Sciatic nerve (tissue), 2 donors: ENCODE measurements at regions not wholly inside any gene's neighbourhood (a gene's known extent, or its start where the extent isn't known, plus 50 kb on each side); places are given as distances from the start of the nearest gene placed in this dataset.

ENCODE experiments used
- ATAC-seq: fragments of 200-7000 bp; cut with Tn5 transposase; one replicate; pipeline ENCODE4 v1.9.1; 2020; ENCODE audit warnings: mild to moderate bottlenecking, moderate library complexity
- DNase-seq: peaks from one replicate; pipeline ENCODE4 v3.0.0-alpha.2; 2020; ENCODE audit warnings: low spot score
- intact Hi-C: fragments of 100-400 bp; cut with DNase I; formaldehyde crosslinking; loops from one replicate; pipeline ENCODE4 v1.14.2; 2022
- donor health status: DM: no; HTN: no; CAD: no.
- donor health status: DM: no; HTN: no; CAD: no.

GRCh38 chr2:4408321-4408720 lies 704.9 kb downstream of the DCDC2C start:
- intact Hi-C loops: no loop called here
- DNase-seq (no peak), ATAC-seq (no peak)

GRCh38 chr2:4412637-4413187 lies 709.3 kb downstream of the DCDC2C start:
- no peak for ATAC-seq
- intact Hi-C loops: no loop called here
- no peak for DNase-seq

GRCh38 chr2:4415171-4415570 lies 711.8 kb downstream of the DCDC2C start:
- intact Hi-C loops: no loop called here
- DNase-seq (no peak), ATAC-seq (no peak)

- intact Hi-C loops: no loop called here
- DNase-seq (no peak), ATAC-seq (no peak)
Measured at GRCh38 chr2:4415810-4416413, 712.5 kb downstream of the DCDC2C start.

- ATAC-seq (no peak), DNase-seq (no peak)
- intact Hi-C loops: no loop called here
Measured at GRCh38 chr2:4416431-4416830, 713.1 kb downstream of the DCDC2C start.

- intact Hi-C loops: no loop called here
- ATAC-seq (no peak), DNase-seq (no peak)
Measured at GRCh38 chr2:4417771-4418170, 714.4 kb downstream of the DCDC2C start.

DNA sequence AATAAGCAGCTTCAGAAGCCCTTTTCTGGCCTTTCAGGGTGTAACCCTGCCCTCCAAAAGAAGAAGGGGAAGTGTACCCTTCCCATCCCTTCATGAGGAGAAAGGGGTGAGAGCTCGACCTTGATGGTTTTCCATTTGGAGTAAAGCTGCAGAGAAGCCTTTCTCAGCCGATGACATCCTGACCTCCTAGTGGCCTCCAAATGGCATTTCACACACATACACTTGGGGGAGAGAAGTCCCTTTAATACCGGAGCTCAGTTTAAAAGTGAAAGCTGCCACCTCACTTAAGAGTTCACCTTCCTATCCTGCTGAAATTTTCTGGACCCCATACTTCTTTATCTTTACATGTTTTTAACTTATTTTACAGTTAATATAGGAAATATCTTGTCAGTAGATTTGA lies 716.7 kb downstream of the DCDC2C start:
- no peak for ATAC-seq
- no peak for DNase-seq
- intact Hi-C loops: no loop called here

DNA sequence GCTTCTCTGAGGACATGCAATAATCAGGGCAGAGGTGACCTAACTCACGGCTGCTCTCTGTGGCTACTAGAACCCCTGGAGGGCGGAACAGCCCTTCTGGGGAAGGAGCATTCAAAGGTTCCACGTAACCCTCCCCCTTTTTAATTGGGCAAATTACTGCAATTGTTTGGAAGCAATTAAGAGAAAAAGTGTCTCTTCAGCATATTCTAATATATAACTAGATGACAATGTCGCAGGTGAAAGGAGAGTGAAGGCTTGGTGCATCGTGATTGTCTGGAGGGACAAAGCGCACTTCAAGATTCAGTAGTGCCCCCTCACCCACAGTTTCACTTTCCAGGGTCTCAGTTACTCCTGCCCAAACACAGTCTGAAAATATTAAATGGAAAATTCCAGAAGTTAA lies 720.8 kb downstream of the DCDC2C start:
- DNase-seq (no peak), ATAC-seq (no peak)
- intact Hi-C loops: no loop called here

GRCh38 chr2:4427083-4427482 lies 723.7 kb downstream of the DCDC2C start:
- ATAC-seq (no peak), DNase-seq (no peak)
- intact Hi-C loops: no loop called here

DNA sequence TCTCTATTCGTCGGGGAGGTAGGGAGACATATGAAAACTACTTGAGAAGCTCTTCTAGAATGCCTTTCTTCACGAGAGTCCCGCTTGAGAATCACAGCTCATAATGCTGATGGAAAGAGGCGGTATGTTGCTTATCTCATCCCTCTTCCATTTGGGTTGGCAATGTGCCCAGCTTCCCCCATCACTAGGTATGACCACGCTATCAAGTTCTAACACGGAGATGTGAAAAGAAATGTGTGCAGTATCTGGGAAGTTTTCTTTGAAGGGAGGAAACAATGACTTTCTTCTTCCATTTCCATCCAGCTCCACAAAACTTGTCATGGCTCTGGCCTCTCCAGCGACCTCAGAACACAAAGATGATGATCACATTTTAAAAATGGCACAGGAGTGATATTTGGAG lies 742.4 kb downstream of the DCDC2C start:
- DNase-seq (no peak), ATAC-seq (no peak)
- intact Hi-C loops: no loop called here

GRCh38 chr2:4454907-4455306 lies 751.5 kb downstream of the DCDC2C start:
- intact Hi-C loops: no loop called here
- no peak for ATAC-seq
- DNase-seq: no peak

- DNase-seq (no peak), ATAC-seq (no peak)
- intact Hi-C loops: no loop called here
Measured at GRCh38 chr2:4455486-4456155, 752.2 kb downstream of the DCDC2C start.

DNA sequence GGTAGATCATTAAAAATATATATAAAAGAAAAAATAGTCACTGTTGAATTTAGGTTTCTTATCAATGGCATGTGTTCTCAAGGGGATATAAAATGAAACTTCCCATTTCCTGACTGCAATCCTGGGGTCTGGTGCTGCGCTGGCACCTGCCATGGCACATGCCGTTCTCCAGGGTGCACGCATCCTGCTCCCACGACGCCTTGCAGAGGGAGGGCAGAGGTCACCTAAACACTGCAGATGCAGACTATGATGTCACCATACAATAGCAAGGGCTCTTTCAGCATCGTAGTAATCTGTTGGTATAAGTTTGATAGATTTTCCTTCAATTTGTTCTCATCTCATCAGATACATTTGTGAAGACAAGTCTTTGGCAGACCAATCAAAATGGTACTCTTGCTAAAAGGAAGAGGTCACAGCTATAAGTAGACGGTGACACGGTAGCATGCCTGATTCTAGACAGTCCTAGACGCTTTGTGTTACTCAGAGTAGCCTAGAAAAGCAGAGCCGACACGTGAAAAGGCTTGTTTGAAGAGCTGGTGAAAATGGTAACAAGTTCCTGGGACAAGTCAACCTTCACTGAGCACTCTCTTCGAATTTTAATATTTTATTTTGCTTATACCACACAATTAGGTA lies 761.4 kb downstream of the DCDC2C start:
- DNase-seq: no peak
- ATAC-seq: no peak
- intact Hi-C loops: no loop called here

DNA sequence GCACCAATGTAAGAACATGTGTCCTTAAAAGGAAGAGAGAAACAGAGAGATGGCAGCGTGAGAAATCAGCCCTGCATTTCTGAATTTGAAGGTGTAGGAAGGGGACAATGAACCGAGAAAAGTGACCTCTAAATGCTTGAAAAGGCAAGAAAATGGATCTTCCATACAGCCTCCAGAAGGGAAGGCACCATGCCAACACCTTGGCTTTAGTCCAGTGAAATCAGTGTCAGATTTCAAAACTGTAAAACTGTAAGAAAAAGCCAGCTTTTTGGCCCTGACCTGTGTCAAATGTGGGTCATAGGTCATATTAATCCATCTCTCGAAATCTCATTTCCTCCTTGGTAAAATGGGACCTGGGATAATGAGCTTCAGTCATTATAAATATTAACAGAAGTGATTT lies 762.3 kb downstream of the DCDC2C start:
- intact Hi-C loops: no loop called here
- ATAC-seq (no peak), DNase-seq (no peak)

- ATAC-seq (no peak), DNase-seq (no peak)
- intact Hi-C loops: no loop called here
Measured at GRCh38 chr2:4475618-4476017, 772.2 kb downstream of the DCDC2C start.

GRCh38 chr2:4483050-4483449 lies 779.7 kb downstream of the DCDC2C start:
- no peak for DNase-seq
- intact Hi-C loops: no loop called here
- no peak for ATAC-seq

- no peak for ATAC-seq
- no peak for DNase-seq
- intact Hi-C loops: no loop called here
Measured at GRCh38 chr2:4486971-4487370, 783.6 kb downstream of the DCDC2C start.

- intact Hi-C loops: no loop called here
- DNase-seq (no peak), ATAC-seq (no peak)
Measured at GRCh38 chr2:4499316-4500030, 796.1 kb downstream of the DCDC2C start.

- intact Hi-C loops: no loop called here
- ATAC-seq (no peak), DNase-seq (no peak)
Measured at GRCh38 chr2:4501525-4501924, 798.1 kb downstream of the DCDC2C start.
